Adrenal gland (tissue), 9 donors: ENCODE measurements at regions not wholly inside any gene's neighbourhood (a gene's known extent, or its start where the extent isn't known, plus 50 kb on each side); places are given as distances from the start of the nearest gene placed in this dataset.

Experiments
- DNase-seq, 7 donors: peaks; one replicate each; pipeline ENCODE4 v3.0.0-alpha.2; 2019 to 2020
- H3K27ac ChIP-seq, 5 donors: fragments of 200-600 bp; sonication (generic) in 4 of 5; 1 replicate in 3 of 5; 2 replicates in 2 of 5; pipeline versions ENCODE4 v1.5.1 to v1.8.0; 2016 to 2020; ENCODE audit warnings: mild to moderate bottlenecking in 1 of 5
- H3K27me3 ChIP-seq: fragments of 200-600 bp; 2 replicates; pipeline ENCODE4 v1.8.0; 2021
- H3K36me3 ChIP-seq, 2 donors: fragments of 200-600 bp; replicated peaks in 1 of 2; 1 replicate in 1 of 2; 2 replicates in 1 of 2; pipeline versions ENCODE4 v1.5.1 to v1.8.0; 2018 to 2022
- H3K4me1 ChIP-seq, 2 donors: fragments of 200-600 bp; replicated peaks in 1 of 2; 1 replicate in 1 of 2; 2 replicates in 1 of 2; pipeline versions ENCODE4 v1.5.1 to v1.8.0; 2018 to 2021
- H3K4me3 ChIP-seq, 4 donors: fragments of 200-600 bp; sonication (generic) in 3 of 4; one replicate each; pipeline ENCODE4 v1.5.1; 2016 to 2018
- H3K9me3 ChIP-seq, 3 donors: fragments of 200-600 bp; sonication (generic) in 1 of 3; replicated peaks in 1 of 3; 1 replicate in 2 of 3; 2 replicates in 1 of 3; pipeline versions ENCODE4 v1.5.1 to v1.8.0; 2016 to 2021
- CTCF ChIP-seq, 6 experiments: fragments of 450-650 bp in 4 of 6; fragments of 200-600 bp in 2 of 6; sonication (generic) in 1 of 6; IDR thresholded peaks; 1 replicate in 5 of 6; 2 replicates in 1 of 6; pipeline versions ENCODE4 v1.5.1 to v1.8.0; 2016 to 2021; ENCODE audit warnings: antibody characterized with exemption in 6 of 6, mild to moderate bottlenecking in 2 of 6, moderate library complexity in 1 of 6
- POLR2A ChIP-seq, 2 donors: fragments of 450-650 bp; IDR thresholded peaks; one replicate each; pipeline ENCODE4 v1.6.1; 2017; ENCODE audit warnings: antibody characterized with exemption in 2 of 2, mild to moderate bottlenecking in 2 of 2, moderate library complexity in 1 of 2
- WGBS, 4 donors: extraction: QIAGEN DNeasy Blood & Tissue Kit in 2 of 4; methylation state at CpG; one replicate each; pipeline versions ENCODE4 v1.1.5 to v1.1.7; 2013 to 2017; 5-methylcytosine and 5-hydroxymethylcytosine counted together
- intact Hi-C, 2 donors: fragments of 100-400 bp; cut with DNase I; formaldehyde crosslinking; loops; one replicate each; pipeline versions ENCODE4 v1.14.1 to v1.15.0; 2022 to 2023
- donor health status: healthy with polysubstance abuse.
- donor health status: Bipolar disorder and iron deficiency.
- donor health status: DM: yes; HTN: yes; CAD: no.
- donor health status: DM: no; HTN: no; CAD: no.
- donor health status: DM: no; HTN: no; CAD: no.

GRCh38 chr7:68321076-68321639, 1277.1 kb upstream of the AUTS2 start:
- H3K4me1 ChIP-seq: peaks cover 5 to 11% of the 10 kb centered on the region in 2 donors
- no peaks in the 10 kb centered on the region for H3K27me3 ChIP-seq
- peak; percentile 18 to 73 (median 49) for DNase-seq
- no peak for TF ChIP-seq CTCF (IDR thresholded peaks at IDR 0.05)
- no peak for TF ChIP-seq POLR2A (IDR thresholded peaks at IDR 0.05)
- no peaks in the 10 kb centered on the region for H3K36me3 ChIP-seq
- H3K4me3 ChIP-seq: no peak overlapping the region
- intact Hi-C loops: no loop called here
- WGBS, 4 donors: 11 to 21% (median 16%) methylated on average over 4 of the region's 4 CpGs
- H3K27ac ChIP-seq: peak overlapping the region in 1 of 5 donors; percentile 9
- no peaks in the 10 kb centered on the region for H3K9me3 ChIP-seq

DNA sequence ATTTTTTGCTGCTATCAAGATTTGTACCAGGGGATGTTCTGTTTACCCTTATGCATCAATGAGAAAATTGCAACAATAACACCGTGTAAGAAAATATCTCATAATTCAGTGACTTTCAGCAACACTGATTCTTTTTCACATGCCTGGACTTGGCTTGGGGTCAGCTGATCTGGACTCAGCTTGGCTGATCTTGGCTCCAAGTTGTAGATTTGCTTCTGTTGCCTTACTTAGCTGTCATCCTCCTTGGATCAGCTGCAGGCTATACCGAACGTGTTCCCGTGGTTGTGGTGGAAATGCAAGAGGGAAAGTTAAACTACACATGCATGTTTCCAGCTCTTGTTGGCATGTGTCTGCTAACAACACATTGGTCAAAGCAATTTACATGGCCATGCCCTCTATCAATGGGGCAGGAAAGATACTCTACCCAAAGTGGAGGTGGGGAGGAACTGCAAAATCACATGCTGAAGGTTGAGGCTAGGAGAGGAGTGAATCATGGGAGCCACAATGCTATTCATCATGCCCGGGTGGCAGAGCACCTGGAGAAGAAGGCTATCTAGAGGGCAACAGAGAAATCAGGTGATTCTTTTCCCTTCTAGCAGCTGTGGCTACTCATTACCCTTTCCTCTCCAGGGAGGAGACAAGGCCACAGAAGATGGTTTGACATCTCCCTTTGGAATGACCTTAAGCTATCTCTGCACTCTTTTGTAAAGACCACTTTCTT, 1276.3 kb upstream of the AUTS2 start:
- intact Hi-C loops: no loop called here
- H3K4me1 ChIP-seq: peaks cover 5 to 11% of the 10 kb centered on the region in 2 donors
- DNase-seq: peak in 1 of 7 donors; percentile 3
- no peaks in the 10 kb centered on the region for H3K9me3 ChIP-seq
- TF ChIP-seq POLR2A (IDR thresholded peaks at IDR 0.05) (no peak), CTCF (IDR thresholded peaks at IDR 0.05) (no peak)
- no peak overlapping the region for H3K27ac ChIP-seq
- no peaks in the 10 kb centered on the region for H3K36me3 ChIP-seq
- H3K27me3 ChIP-seq: no peaks in the 10 kb centered on the region
- 60 to 68% (median 65%) methylated on average over 5 of the region's 5 CpGs for WGBS, 4 donors
- no peak overlapping the region for H3K4me3 ChIP-seq

GRCh38 chr7:68324621-68325020, 1273.7 kb upstream of the AUTS2 start:
- TF ChIP-seq POLR2A (IDR thresholded peaks at IDR 0.05): no peak
- no peak for TF ChIP-seq CTCF (IDR thresholded peaks at IDR 0.05)
- Histone ChIP-seq H3K4me3 (no peak overlapping the region), H3K27me3 (no peaks in the 10 kb centered on the region), H3K27ac (no peak overlapping the region), H3K4me1 (peaks cover 5 to 11% of the 10 kb centered on the region in 2 donors), H3K9me3 (no peaks in the 10 kb centered on the region), H3K36me3 (no peaks in the 10 kb centered on the region)
- intact Hi-C loops: no loop called here
- WGBS, 4 donors: 86 to 95% (median 91%) methylated on average over 6 of the region's 6 CpGs
- no peak for DNase-seq

DNA sequence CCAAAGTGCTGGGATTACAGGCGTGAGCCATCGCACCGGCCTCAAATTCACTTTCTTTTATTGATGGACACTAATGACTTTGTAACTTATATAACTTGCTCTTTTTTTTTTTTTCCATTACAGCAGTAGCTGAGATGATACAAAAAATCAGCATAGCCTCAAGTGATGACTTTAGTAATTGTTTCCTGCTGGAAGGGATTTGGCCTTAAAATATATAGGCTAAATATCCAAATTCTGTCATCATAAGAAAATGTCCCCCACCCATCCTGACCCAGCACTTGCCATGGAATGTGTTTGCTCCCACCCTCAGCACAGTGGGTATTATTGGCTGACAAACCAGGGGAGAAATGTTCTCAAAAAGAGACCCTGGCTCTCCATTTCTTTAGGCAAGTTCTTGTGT, 1264.1 kb upstream of the AUTS2 start:
- H3K27ac ChIP-seq: no peak overlapping the region
- DNase-seq: no peak
- intact Hi-C loops: no loop called here
- H3K36me3 ChIP-seq: no peaks in the 10 kb centered on the region
- 80 to 96% (median 93%) methylated on average over 3 of the region's 3 CpGs for WGBS, 4 donors
- H3K9me3 ChIP-seq: peaks cover 0 to 5% (median 0%) of the 10 kb centered on the region in 3 donors
- H3K27me3 ChIP-seq: no peaks in the 10 kb centered on the region
- no peaks in the 10 kb centered on the region for H3K4me1 ChIP-seq
- TF ChIP-seq POLR2A (IDR thresholded peaks at IDR 0.05) (no peak), CTCF (IDR thresholded peaks at IDR 0.05) (no peak)
- H3K4me3 ChIP-seq: no peak overlapping the region
